NCI-H146 treated with DMSO at 0.1 percent for 48 hours (cell line): ENCODE measurements at regions not wholly inside any gene's neighbourhood (a gene's known extent, or its start where the extent isn't known, plus 50 kb on each side); places are given as distances from the start of the nearest gene placed in this dataset.
"Not testable (repeated sequence)": the region's sequence is repeated elsewhere in the genome, so short reads cannot be mapped to it uniquely, and the experiment has no call there.

Source experiments
- DNase-seq: peaks from one replicate; lab custom pipeline; 2025; ENCODE audit not compliant: unreplicated experiment; lab: John Stamatoyannopoulos, UW

DNA sequence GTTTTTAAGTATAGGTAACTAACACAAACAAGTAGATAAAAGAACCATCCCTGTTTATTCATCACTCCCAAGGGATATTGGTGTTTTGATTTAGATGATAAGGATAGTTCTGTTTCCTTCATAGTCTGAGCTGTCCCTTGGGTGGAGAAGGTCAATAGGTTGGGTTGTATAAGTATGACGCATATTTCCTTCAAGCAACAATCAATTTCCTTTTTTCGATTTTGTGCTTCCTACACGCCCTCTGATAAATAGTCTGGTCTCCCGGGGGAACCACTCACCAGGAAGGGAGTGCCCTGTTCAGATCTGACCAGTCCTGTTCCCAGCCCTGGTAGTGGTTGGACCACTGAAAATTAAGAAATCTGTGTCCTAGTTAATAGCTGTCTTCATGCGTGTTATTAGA lies 378.8 kb upstream of the FAR2 start:
- no peak for DNase-seq

DNA sequence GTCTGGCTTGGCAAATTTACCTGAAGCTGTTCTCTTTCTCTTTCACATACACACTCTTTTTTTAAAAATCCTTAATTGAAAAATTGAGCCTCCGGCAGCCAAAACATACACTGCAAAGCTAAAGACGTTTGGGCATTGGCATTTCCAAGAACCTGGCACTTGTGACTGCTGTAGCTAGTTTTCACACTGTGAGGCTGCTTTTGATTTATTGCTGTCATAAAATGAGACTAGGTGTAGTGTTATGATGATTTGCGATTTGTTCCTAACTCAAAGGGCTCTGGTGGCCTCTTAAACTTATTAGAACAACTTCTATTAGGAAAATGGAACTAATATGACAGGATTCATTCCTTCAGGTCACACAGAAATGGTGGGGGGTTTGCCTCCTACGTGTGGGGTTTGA lies 377.1 kb upstream of the FAR2 start:
- no peak for DNase-seq

DNA sequence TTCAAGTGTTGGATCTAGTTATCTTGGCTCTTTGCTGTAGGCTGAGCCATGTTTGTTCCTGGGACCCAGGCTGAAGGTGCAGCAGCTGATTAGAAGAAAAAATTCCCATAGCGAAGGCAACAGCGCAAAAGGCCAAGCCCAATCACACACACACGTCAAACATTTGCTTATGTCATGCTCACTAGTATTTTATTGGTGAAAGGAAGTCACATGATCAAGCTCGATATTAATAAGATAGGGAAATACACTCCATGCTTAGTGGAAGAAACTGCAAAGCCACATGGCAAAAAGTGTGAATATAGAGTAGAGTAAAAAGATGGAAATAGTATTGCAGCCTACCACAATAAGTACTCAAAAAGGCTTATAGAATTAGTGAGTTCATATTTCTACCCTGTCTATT lies 373.5 kb upstream of the FAR2 start:
- DNase-seq: no peak

DNA sequence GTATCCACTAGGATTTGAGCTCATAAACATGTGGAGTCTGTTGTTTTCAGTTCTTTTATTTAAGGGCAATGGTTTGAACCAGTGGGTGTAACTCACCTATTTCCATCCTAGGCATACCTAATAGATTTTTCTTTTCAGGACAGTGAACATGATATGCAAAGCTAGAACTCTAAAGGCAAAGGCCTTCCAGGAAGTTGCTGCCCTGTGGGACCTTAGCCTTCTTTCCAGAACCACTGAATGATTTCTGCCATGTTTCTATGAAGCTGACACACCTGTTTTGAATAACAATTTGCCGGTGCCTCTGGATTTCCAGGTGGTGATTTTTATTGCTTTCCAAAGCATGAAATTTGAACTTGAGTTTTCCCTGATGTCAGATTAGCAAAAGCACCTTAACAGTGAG lies 372.9 kb upstream of the FAR2 start:
- DNase-seq: no peak

DNA sequence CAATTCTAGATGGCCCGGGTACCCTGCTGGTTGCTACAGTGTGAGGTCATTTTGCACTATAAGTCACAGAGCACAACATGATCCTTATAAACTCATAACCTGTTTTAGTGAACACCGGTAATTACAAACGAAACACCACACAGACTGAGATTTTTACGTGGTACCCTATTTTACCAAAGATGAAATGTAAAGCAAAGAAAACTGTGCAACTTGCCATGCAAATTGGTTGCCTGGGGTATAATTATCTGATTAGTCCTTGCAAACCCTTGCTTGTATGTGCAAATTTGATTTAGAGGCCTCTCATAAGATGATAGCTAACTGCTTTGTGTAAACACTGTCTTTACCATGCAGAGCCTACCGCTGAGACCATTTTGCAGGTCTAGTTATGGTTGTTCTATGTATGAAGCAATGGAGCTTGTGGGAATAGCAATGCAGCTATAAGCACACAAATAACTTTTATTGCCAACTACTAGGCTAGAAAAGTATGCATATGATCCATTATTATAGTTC lies 372.1 kb upstream of the FAR2 start:
- DNase-seq: no peak

DNA sequence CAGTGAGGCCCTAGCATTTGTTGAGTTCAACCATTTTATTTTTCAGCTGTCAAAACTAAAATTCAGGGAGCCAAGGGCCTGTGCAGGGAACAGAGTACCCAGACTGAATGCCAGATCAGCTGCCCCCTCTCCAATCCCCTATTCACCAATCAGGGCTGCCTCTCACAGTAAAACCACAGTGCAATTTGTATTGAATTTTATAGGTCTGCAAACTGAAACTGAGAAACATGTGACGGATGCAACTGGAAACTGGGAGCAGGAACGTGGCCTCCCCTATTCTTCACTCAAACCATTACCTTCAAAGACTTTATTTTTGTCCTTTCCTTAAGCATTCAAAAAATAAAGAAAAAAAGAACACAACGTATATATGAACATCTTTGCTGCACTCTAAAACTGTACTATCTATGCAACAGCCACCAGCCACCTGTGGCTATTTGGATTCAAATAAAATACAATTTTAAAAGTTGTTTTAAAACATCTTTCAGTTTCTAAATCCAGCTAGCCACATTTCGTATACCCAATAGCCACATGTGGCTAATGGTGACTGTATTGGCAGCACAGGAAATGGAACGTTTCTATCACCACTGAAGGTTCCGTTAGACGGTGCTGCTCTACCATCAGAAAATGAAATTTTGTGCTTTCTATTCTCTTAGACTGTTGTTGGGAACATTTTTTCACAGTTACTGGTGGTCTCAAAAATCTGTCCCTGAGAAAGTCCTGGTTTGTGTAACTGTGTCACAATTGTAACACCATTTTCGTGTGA lies 371.3 kb upstream of the FAR2 start:
- no peak for DNase-seq

DNA sequence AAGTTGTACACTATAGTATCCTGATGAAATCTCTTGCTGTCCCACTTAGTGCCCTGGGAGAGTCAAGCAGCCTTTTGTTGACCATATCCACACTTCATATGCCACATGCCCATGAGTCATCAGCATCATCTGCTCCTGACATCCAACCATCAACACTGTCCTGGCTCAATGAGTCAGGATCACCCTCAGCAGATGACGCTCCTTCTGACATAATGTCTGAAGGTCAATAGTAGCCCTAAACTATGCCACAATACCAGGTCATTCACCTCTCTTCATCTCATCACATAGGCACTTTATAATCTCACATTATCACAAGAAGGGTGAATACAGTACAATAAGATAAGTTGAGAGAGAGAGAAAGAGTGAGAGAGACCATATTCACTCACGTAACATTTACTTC lies 369.0 kb upstream of the FAR2 start:
- DNase-seq: no peak

DNA sequence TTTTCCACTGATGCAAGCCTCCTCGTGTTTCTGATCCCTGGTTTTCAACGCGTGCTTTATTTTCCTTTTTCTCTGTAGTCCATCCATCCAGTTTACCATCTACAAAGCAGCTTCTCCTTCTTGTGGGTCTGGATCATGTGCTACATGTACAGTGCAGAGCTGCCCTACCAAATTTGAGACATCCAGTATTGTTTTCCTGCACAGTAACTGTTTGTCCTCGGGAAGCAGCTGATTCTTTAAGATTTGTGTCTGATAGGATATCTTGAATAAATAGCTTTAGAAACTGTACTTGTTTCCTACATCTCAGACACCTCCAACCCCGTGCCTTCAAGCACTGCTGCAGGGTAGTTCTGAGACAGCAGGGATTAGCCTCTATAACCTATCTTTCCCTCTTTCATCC lies 368.1 kb upstream of the FAR2 start:
- no peak for DNase-seq

DNA sequence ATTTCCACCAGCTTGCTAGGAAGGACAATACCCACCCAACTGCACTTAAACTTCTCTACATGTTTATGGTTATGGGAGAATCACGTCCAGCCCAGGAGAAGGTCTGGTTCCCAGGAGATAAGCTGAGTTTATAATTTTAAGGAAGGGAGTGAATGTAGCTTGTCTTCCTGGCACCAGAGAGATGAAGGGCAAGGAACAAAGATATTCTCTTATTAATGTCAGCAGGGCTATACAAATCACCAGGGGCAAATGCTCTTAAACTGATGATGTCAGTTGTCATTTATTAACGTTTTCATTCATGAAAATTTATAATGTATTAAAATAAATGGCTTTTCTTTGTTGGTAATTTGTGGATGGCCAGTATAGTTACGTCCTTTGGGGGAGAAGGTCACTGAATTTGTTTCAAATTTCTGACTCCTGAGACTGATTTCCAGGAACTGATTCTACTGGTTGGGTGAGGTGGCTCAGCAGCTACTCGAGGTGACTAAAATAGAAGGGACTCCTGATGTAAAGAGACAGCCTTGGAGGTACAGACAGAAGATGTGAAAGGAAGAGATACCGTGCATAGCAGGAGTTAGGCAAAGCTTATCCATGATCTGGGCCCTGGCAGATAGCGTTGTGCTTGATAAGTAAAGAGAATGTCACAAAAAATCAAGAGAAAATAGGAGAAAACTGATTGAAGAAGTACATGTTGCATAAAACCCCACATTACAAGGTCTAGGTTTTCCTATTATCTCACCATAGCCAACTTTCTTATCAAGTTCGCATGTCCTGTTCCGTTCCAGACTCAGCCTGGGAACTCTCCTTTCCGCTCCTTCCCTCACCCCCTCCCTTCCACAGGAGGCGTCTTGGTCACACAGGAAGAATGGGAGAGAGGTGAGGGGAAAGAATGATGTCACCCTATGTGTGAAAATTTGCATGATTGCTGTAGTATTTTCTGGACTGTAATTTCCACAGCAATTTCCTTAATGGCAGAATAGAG lies 367.1 kb upstream of the FAR2 start:
- no peak for DNase-seq

DNA sequence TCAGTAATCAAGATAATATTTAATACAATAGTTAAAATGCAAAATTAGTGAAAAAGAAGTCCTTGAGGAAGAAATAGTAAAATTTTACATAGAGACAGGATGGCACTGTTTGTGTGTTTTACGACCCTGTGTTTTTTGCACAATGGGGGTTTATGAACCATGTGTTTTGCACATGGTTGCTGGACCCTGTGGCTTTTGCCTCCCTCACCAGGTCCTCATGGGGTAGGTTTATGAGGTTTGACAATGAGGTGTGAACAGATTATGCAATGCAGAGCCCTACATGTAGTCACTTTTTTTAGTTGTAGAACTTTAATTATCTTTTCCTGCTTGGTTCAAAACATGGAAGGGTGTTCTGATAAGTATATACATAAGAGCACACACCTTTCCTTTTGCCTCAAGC lies 366.3 kb upstream of the FAR2 start:
- DNase-seq: no peak

DNA sequence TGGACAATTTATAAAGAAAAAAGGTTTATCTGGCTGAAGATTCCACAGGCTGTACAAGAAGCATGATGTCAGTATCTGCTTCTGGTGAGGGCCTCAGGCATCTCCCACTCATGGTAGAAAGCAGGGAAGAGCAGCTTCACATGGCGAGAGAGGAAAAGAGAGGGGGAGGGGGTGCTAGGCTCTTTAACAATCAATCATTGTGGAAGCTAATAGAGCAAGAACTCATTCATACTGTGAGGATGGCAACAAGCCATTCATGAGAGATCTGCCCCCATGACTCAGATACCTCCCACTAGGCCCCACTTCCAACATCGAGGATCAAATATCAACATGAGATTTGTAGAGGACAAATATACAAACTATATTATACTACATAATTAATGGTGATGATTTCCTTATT lies 361.9 kb upstream of the FAR2 start:
- DNase-seq: no peak

DNA sequence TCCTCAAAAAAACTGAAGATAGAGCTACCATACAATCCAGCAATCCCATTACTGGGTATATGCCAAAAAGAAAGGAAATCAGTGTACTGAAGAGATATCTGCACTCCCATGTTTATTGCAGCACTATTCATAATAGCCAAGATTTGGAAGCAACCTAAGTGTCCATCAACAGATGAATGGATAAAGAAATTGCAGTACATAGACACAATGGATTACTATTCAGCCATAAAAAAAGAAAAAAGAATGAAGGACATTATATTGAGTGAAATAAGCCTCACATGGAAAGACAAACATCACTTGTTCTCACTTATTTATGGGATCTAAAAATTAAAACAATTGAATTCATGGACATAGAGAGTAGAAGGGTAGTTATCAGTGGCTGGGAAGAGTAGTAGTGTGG lies 360.8 kb upstream of the FAR2 start:
- DNase-seq: not testable (repeated sequence)

DNA sequence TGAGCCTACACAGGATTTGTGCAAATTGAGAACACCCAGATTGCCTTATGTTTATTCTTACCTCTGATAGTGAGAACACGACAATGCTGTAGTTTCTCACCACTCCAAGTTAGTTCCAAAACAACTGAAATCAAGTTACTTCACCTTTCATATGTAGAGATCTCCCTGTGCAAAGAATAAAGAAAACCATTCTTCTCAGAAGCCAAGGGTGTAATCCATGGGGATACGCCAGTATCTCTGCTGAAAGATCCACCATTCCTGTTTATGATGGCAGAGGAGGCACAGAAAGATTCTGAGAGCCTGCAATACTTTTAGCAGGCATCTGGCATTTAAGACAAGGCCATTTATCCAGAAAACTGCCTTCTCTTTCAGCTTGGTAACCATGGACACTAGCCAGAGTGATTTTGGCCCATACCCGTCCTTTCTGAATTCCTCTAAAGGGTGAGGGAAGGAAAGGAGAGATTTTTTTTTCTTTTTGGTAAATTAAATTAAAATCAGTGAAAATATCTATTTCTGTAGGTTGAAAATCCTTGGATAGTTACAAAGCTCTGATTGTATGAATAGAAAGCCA lies 355.4 kb upstream of the FAR2 start:
- DNase-seq: no peak

DNA sequence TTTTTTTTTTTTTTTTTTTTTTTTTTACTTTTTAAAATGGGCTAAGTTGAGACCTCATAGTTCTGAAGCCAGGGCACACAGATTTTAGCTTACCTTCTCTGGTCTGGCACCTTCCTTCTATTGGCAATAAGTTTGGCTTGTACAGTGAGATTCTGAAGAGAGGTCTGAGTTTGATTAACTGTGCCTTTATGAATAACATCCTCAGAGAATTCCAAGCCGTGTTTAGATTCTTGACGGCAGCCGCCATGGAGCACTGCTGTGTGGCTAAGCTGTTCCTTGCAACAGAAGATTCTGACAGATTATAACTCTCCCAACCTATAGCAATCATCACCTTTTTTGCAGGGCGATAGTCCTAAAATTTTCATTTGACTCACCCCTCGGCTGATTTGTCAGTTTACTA lies 354.9 kb upstream of the FAR2 start:
- DNase-seq: no peak

DNA sequence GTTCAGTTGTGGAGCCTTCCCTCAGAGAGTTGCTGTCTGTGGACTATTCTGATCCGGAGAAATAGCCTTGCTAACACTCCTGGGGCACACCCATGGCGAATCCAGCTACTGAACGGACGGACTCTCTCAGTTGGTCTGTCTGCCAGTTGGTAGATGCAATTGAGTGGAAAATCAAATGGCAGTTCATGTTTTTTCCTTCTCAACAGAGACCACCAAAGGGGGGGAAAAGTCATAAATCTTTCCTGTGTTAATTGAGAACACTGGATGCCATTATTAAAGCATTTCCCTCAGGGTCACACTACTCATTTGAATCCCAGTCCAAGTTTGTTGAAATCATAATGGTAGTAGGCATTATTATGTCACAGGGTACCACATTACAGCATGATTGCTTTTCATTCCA lies 354.3 kb upstream of the FAR2 start:
- no peak for DNase-seq

DNA sequence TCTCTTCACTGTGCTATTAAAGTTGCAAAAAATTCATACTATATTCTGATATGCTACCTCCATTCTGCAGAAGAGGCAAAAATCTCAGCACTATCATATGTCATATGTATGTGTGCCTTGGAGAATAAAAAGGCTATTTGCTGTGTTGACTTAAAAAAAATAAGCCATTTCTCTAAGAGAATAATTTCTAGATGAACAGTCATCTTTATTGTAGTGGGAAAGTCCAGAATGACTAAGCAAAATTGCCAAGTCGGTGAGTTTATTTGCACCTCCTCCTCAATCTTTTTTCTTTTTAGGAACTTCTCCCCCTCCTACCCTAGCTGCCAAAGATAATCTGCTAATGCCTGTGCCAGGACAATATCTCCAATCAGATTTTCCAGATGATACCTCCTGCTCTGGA lies 353.8 kb upstream of the FAR2 start:
- no peak for DNase-seq

DNA sequence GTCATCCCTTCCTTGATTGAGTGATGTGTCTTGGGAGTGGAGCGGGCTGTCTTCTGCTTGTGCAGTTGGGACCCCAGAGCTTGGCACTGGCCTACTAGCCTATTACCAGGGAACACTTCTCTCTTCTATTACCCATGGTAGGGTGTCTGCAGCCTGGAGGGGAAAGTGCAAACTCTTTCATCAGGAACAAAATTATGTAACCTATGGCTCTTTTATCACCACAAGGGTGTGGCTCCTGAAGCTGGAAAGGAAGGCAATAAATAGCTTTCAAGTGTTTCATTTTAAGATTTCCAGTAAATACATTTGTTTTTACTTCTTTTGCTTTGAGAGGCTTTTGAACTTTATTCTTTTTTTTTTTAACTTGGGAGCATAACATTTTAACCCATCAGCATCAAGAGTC lies 349.7 kb upstream of the FAR2 start:
- no peak for DNase-seq

DNA sequence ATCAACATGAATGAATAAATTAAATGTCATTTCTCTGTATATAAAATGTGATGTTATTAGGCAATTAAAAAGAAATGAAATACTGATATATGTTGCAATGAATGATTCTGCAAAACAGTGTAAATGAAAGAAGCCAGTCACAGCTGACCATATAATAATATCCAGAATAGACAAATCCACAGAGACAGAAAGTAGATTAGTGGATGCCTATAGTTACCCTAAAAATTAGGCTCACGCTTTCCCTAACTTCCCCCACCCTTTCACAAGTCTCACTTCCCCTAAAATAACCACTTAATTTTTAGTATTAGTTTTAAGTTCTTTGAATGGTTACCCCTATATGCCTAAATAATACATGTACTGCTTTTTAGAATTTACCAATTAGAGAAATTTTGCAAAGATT lies 348.9 kb upstream of the FAR2 start:
- DNase-seq: no peak

DNA sequence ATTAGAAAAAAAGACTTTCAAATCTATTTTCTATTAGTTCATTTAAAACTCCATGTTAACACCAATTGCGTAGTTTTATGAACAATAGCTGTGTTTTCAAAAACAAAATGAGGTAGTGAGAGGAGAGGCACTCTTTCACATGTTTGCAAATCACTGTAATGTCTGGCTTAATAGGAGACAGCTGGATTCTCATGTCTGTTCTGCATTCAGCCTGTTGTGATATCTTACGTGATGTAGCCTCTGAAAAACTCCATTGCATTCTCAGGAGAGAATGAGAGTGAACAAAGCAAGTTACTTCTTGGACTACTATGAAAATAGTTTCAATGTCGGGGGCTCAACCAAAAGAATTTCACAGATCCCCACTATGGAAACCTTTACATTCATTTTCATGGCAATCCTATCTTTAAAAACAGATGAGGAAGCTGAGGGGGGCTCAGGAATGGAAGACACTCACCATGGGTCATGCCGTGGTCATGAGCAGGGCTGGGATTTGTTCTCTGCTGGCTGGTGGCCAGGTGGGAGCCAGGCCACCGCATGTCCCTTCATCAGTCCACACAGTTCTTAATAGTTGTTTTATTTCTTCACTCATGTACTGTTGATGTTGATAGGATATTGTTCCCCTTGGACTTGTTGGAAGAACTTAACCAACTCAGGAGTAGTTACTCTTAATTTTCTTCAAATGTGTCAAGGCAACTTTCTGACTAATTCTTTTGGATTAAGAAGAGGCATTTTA lies 346.2 kb upstream of the FAR2 start:
- DNase-seq: no peak

DNA sequence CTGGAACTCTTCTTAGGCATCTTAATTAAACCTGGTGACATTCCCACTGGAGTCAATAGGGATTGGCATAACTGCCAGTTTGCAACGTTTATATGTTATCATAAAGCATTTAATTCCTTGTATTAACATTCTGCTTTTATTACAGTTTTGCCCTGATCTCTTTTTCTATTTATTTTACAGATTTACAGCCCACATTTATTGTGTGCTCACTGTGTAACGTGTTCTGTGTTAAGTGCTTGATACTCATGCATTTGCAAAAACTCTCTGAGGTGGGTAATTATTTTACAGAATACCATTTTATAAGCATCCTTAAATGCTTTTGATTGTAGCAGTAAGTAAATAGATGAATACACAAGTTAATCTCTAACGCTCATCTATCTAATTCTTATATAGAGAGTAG lies 341.5 kb upstream of the FAR2 start:
- DNase-seq: no peak

DNA sequence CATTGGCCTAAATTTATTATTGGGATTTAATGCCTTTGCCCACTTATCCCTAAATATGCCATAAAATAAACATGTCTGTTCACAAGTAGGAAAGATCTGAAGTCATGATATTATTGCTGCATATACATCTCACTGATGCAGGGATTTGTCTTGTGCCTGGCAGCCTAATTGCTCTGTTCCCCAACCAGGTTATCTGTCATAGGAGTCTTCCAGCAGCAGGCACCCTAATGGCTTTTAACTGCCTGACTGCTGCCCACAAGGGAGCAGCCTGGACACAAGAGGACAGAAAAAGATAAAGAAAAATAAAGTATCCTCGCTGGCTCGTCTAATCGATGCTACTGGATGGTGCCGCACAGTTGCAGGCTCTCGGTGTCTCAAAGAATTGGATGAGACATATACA lies 337.6 kb upstream of the FAR2 start:
- no peak for DNase-seq
